HL-60 (cell line): ENCODE measurements at regions not wholly inside any gene's neighbourhood (a gene's known extent, or its start where the extent isn't known, plus 50 kb on each side); places are given as distances from the start of the nearest gene placed in this dataset.

Source experiments
- CTCF ChIP-seq: IDR thresholded peaks from one replicate; pipeline ENCODE4 v1.5.1; 2011; ENCODE audit warnings: low read length, control low read depth, inconsistent platforms; ENCODE audit not compliant: insufficient read depth
- GABPA ChIP-seq: IDR thresholded peaks from 2 replicates; pipeline ENCODE4 v1.6.1; 2012; ENCODE audit warnings: low read depth
- POLR2AphosphoS5 ChIP-seq: IDR thresholded peaks from 2 replicates; pipeline ENCODE4 v1.6.1; 2012; ENCODE audit warnings: low read depth
- SPI1 ChIP-seq: IDR thresholded peaks from 2 replicates; pipeline ENCODE4 v1.6.1; 2012; ENCODE audit warnings: low read depth, mild to moderate bottlenecking, borderline replicate concordance
- TF ChIP-seq, protein P1 (sequence below): IDR thresholded peaks from 2 replicates; pipeline ENCODE4 v1.6.1; 2012; ENCODE audit warnings: low read depth; ENCODE audit not compliant: insufficient replicate concordance

GRCh38 chr6:9690388-9690787 is 724.5 kb downstream of the TFAP2A start:
- no peak for TF ChIP-seq CTCF
- TF ChIP-seq GABPA = no peak
- no peak for TF ChIP-seq POLR2AphosphoS5
- TF ChIP-seq, protein P1, sequence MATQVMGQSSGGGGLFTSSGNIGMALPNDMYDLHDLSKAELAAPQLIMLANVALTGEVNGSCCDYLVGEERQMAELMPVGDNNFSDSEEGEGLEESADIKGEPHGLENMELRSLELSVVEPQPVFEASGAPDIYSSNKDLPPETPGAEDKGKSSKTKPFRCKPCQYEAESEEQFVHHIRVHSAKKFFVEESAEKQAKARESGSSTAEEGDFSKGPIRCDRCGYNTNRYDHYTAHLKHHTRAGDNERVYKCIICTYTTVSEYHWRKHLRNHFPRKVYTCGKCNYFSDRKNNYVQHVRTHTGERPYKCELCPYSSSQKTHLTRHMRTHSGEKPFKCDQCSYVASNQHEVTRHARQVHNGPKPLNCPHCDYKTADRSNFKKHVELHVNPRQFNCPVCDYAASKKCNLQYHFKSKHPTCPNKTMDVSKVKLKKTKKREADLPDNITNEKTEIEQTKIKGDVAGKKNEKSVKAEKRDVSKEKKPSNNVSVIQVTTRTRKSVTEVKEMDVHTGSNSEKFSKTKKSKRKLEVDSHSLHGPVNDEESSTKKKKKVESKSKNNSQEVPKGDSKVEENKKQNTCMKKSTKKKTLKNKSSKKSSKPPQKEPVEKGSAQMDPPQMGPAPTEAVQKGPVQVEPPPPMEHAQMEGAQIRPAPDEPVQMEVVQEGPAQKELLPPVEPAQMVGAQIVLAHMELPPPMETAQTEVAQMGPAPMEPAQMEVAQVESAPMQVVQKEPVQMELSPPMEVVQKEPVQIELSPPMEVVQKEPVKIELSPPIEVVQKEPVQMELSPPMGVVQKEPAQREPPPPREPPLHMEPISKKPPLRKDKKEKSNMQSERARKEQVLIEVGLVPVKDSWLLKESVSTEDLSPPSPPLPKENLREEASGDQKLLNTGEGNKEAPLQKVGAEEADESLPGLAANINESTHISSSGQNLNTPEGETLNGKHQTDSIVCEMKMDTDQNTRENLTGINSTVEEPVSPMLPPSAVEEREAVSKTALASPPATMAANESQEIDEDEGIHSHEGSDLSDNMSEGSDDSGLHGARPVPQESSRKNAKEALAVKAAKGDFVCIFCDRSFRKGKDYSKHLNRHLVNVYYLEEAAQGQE = peak; percentile 88
- no peak for TF ChIP-seq SPI1
